GM12892 (cell line): ENCODE measurements at regions not wholly inside any gene's neighbourhood (a gene's known extent, or its start where the extent isn't known, plus 50 kb on each side); places are given as distances from the start of the nearest gene placed in this dataset.

ENCODE experiments used
- POLR2A ChIP-seq: IDR thresholded peaks from 2 replicates; pipeline ENCODE4 v1.6.1; 2011; ENCODE audit warnings: low read depth, low read length, control low read depth
- POLR2AphosphoS5 ChIP-seq: IDR thresholded peaks from 2 replicates; pipeline ENCODE4 v1.6.1; 2011; ENCODE audit warnings: low read depth, low read length, control low read depth
- TAF1 ChIP-seq: IDR thresholded peaks from 2 replicates; pipeline ENCODE4 v1.6.1; 2011; ENCODE audit warnings: low read depth, mild to moderate bottlenecking, control low read depth, low read length, borderline replicate concordance

- TF ChIP-seq POLR2AphosphoS5 (no peak), POLR2A (no peak), TAF1 (no peak)
Observed at GRCh38 chr4:159042868-159043267, 60.0 kb upstream of the RAPGEF2 start.
